Esophagus muscularis mucosa (tissue), 4 donors: ENCODE measurements at regions not wholly inside any gene's neighbourhood (a gene's known extent, or its start where the extent isn't known, plus 50 kb on each side); places are given as distances from the start of the nearest gene placed in this dataset.

Experiments
- DNase-seq: peaks from one replicate; pipeline ENCODE4 v3.0.0-alpha.2; 2017; ENCODE audit errors: extremely low spot score
- H3K27ac ChIP-seq, 4 donors: fragments of 200-600 bp; sonication (generic); replicated peaks in 1 of 4; 1 replicate in 3 of 4; 2 replicates in 1 of 4; pipeline ENCODE4 v1.5.1; 2016 to 2019; ENCODE audit warnings: mild to moderate bottlenecking in 1 of 4
- H3K27me3 ChIP-seq, 4 donors: fragments of 200-600 bp; sonication (generic); one replicate each; pipeline versions ENCODE4 v1.5.1 to v1.6.0; 2016 to 2019
- H3K36me3 ChIP-seq, 4 donors: fragments of 200-600 bp; sonication (generic); one replicate each; pipeline ENCODE4 v1.5.1; 2016 to 2019
- H3K4me1 ChIP-seq, 4 donors: fragments of 200-600 bp; sonication (generic); one replicate each; pipeline ENCODE4 v1.5.1; 2016 to 2019
- H3K4me3 ChIP-seq, 4 donors: fragments of 200-600 bp; sonication (generic); 1 replicate in 2 of 4; 2 replicates in 2 of 4; pipeline ENCODE4 v1.5.1; 2016 to 2019; ENCODE audit warnings: mild to moderate bottlenecking in 4 of 4, moderate library complexity in 1 of 4
- H3K9me3 ChIP-seq, 4 donors: fragments of 200-600 bp; sonication (generic); 1 replicate in 3 of 4; 2 replicates in 1 of 4; pipeline ENCODE4 v1.5.1; 2016 to 2019
- CTCF ChIP-seq, 3 experiments: fragments of 200-600 bp in 2 of 3; fragments of 450-650 bp in 1 of 3; sonication (generic) in 2 of 3; IDR thresholded peaks; one replicate each; pipeline ENCODE4 v1.5.1; 2017 to 2019; ENCODE audit warnings: antibody characterized with exemption in 3 of 3, mild to moderate bottlenecking in 2 of 3, moderate library complexity in 1 of 3
- EP300 ChIP-seq: sonication (generic); formaldehyde crosslinking; IDR thresholded peaks from one replicate; pipeline ENCODE4 v1.6.1; 2017; ENCODE audit warnings: antibody characterized with exemption
- POLR2A ChIP-seq: fragments of 450-650 bp; IDR thresholded peaks from one replicate; pipeline ENCODE4 v1.6.1; 2017; ENCODE audit warnings: antibody characterized with exemption, moderate library complexity, mild to moderate bottlenecking, low read depth
- POLR2AphosphoS5 ChIP-seq, 2 donors: sonication (generic); formaldehyde crosslinking; IDR thresholded peaks; one replicate each; pipeline ENCODE4 v1.6.1; 2017; ENCODE audit warnings: antibody characterized with exemption in 2 of 2
- WGBS: methylation state at CpG from one replicate; pipeline ENCODE4 v1.1.5; 2018; 5-methylcytosine and 5-hydroxymethylcytosine counted together
- intact Hi-C: fragments of 100-400 bp; cut with DNase I; formaldehyde crosslinking; loops from one replicate; pipeline ENCODE4 v1.15.1; 2023

- WGBS: 84% methylated on average over 4 of the region's 4 CpGs
- Histone ChIP-seq H3K27ac (no peak overlapping the region), H3K9me3 (no peaks in the 10 kb centered on the region), H3K27me3 (peaks cover 0 to 5% (median 0%) of the 10 kb centered on the region in 4 donors), H3K36me3 (no peaks in the 10 kb centered on the region), H3K4me1 (no peaks in the 10 kb centered on the region), H3K4me3 (no peak overlapping the region)
- DNase-seq: no peak
- intact Hi-C loops: no loop called here
- no peak for TF ChIP-seq POLR2A
- no peak for TF ChIP-seq CTCF (IDR thresholded peaks at IDR 0.05)
- no peak for TF ChIP-seq POLR2AphosphoS5 (IDR thresholded peaks at IDR 0.05)
- TF ChIP-seq EP300: no peak
These were observed 54.5 kb upstream of the PPM1J start for GRCh38 chr1:112769611-112770010.

- peaks cover 0 to 5% (median 0%) of the 10 kb centered on the region in 4 donors for H3K27me3 ChIP-seq
- H3K27ac ChIP-seq: no peak overlapping the region
- no peak overlapping the region for H3K4me3 ChIP-seq
- H3K4me1 ChIP-seq: no peaks in the 10 kb centered on the region
- WGBS: 94% methylated on average over 3 of the region's 3 CpGs
- DNase-seq: no peak
- no peaks in the 10 kb centered on the region for H3K36me3 ChIP-seq
- no peaks in the 10 kb centered on the region for H3K9me3 ChIP-seq
- intact Hi-C loops: no loop called here
- TF ChIP-seq EP300: no peak
- no peak for TF ChIP-seq POLR2AphosphoS5 (IDR thresholded peaks at IDR 0.05)
- no peak for TF ChIP-seq CTCF (IDR thresholded peaks at IDR 0.05)
These were observed 52.5 kb upstream of the PPM1J start for GRCh38 chr1:112767646-112768045.
